Upper lobe of left lung (tissue), 4 donors: ENCODE measurements at regions not wholly inside any gene's neighbourhood (a gene's known extent, or its start where the extent isn't known, plus 50 kb on each side); places are given as distances from the start of the nearest gene placed in this dataset.

ENCODE experiments used
- CTCF ChIP-seq, 6 experiments: fragments of 450-650 bp in 4 of 6; fragments of 200-600 bp in 2 of 6; sonication (generic) in 2 of 6; IDR thresholded peaks; one replicate each; pipeline ENCODE4 v1.5.1; 2016 to 2019; ENCODE audit warnings: antibody characterized with exemption in 6 of 6
- POLR2A ChIP-seq, 4 donors: fragments of 450-650 bp; IDR thresholded peaks; one replicate each; pipeline ENCODE4 v1.5.1; 2016 to 2017; ENCODE audit warnings: antibody characterized with exemption in 4 of 4, mild to moderate bottlenecking in 2 of 4
- POLR2AphosphoS5 ChIP-seq, 2 donors: sonication (generic); formaldehyde crosslinking; IDR thresholded peaks; one replicate each; pipeline ENCODE4 v1.5.1; 2017; ENCODE audit warnings: antibody characterized with exemption in 2 of 2

DNA sequence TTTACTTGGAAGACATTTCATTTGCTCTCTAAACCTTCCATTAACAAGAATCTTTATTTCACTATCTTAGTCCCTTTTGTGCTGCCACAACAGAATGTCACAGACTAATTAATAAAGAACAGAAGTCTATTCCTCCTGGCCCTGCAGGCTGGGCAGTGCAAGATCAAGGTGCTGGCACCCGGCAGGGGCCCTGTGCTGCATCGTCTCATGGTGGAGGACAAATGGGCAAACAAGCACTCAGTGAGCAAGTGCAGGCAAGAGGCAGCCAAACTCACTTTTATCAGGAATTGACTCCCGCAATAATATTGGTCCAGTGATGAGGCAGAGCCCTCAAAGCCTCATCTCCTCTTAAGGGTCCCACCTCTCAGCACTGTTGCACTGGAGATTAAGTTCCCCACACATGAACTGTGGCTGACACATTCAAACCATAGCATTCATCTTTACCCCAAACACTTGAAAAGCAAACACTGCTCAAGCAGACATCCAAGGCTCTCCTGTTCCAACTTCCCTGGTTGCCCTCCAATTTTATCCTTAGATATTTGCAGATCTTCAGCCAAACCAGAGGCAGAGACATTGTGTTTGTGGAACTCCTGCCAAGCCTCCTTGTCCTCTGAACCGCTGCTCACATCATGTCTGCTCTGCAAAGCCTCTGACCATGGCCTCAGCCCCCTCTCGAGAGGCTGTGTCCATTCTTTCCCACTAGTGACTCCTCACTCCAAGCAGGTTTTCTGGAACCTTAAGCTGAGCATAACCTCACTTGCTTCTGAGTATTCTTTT is 404.4 kb upstream of the SOX11 start:
- TF ChIP-seq POLR2A (IDR thresholded peaks at IDR 0.05) (no peak), CTCF (IDR thresholded peaks at IDR 0.05) (no peak), POLR2AphosphoS5 (IDR thresholded peaks at IDR 0.05) (no peak)
